Osteocyte (in vitro differentiated cells): ENCODE measurements at regions not wholly inside any gene's neighbourhood (a gene's known extent, or its start where the extent isn't known, plus 50 kb on each side); places are given as distances from the start of the nearest gene placed in this dataset.

ENCODE experiments used
- DNase-seq: peaks from one replicate; pipeline ENCODE4 v3.0.0; 2021; ENCODE audit warnings: mixed read lengths; ENCODE audit not compliant: unreplicated experiment; ENCODE audit errors: extremely low spot score
- H3K27ac Mint-ChIP-seq: one replicate; pipeline ENCODE4 v1.8.0; 2021; ENCODE audit warnings: mild to moderate bottlenecking, mixed read lengths; ENCODE audit not compliant: unreplicated experiment
- H3K27me3 Mint-ChIP-seq: one replicate; pipeline ENCODE4 v1.8.0; 2021; ENCODE audit warnings: mixed read lengths; ENCODE audit not compliant: unreplicated experiment
- H3K36me3 Mint-ChIP-seq: one replicate; pipeline ENCODE4 v1.8.0; 2021; ENCODE audit warnings: mixed read lengths; ENCODE audit not compliant: unreplicated experiment
- H3K4me1 Mint-ChIP-seq: one replicate; pipeline ENCODE4 v1.8.0; 2021; ENCODE audit warnings: mixed read lengths; ENCODE audit not compliant: unreplicated experiment
- H3K4me3 Mint-ChIP-seq: one replicate; pipeline ENCODE4 v1.8.0; 2021; ENCODE audit warnings: mild to moderate bottlenecking, moderate library complexity, mixed read lengths; ENCODE audit not compliant: unreplicated experiment
- H3K9me3 Mint-ChIP-seq: one replicate; pipeline ENCODE4 v1.8.0; 2021; ENCODE audit warnings: mixed read lengths; ENCODE audit not compliant: unreplicated experiment
- CTCF ChIP-seq: fragments of 200-600 bp; sonication (generic); IDR thresholded peaks from 2 replicates; pipeline ENCODE4 v1.5.0; 2021; ENCODE audit warnings: antibody characterized with exemption, mild to moderate bottlenecking, moderate library complexity

- TF ChIP-seq CTCF = no peak
- Mint-ChIP-seq H3K27me3 (no peaks in the 10 kb centered on the region), H3K27ac (peak overlapping the region; percentile 66), H3K9me3 (no peaks in the 10 kb centered on the region), H3K4me3 (peak overlapping the region; percentile 19), H3K36me3 (no peaks in the 10 kb centered on the region), H3K4me1 (peaks cover 53% of the 10 kb centered on the region)
- no peak for DNase-seq
Measured at GRCh38 chr12:86727160-86727559, 471.0 kb upstream of the MGAT4C start.

- Mint-ChIP-seq H3K4me3 (no peak overlapping the region), H3K36me3 (no peaks in the 10 kb centered on the region), H3K27ac (peak overlapping the region; percentile 42), H3K9me3 (peaks cover 6% of the 10 kb centered on the region), H3K27me3 (no peaks in the 10 kb centered on the region), H3K4me1 (peaks cover 50% of the 10 kb centered on the region)
- no peak for DNase-seq
- TF ChIP-seq CTCF = no peak
Measured at GRCh38 chr12:86724716-86725115, 468.5 kb upstream of the MGAT4C start.

GRCh38 chr12:86723326-86723725 lies 467.1 kb upstream of the MGAT4C start:
- no peak for TF ChIP-seq CTCF
- Mint-ChIP-seq H3K4me1 (peaks cover 43% of the 10 kb centered on the region), H3K27me3 (no peaks in the 10 kb centered on the region), H3K9me3 (peaks cover 9% of the 10 kb centered on the region), H3K4me3 (no peak overlapping the region), H3K36me3 (no peaks in the 10 kb centered on the region), H3K27ac (no peak overlapping the region)
- no peak for DNase-seq

- H3K4me3 Mint-ChIP-seq = no peak overlapping the region
- TF ChIP-seq CTCF = peak; percentile 24
- no peaks in the 10 kb centered on the region for H3K27me3 Mint-ChIP-seq
- no peak overlapping the region for H3K27ac Mint-ChIP-seq
- DNase-seq = no peak
- H3K9me3 Mint-ChIP-seq = peaks cover 9% of the 10 kb centered on the region
- H3K4me1 Mint-ChIP-seq = peaks cover 32% of the 10 kb centered on the region
- no peaks in the 10 kb centered on the region for H3K36me3 Mint-ChIP-seq
Measured at GRCh38 chr12:86721713-86722397, 465.7 kb upstream of the MGAT4C start.

GRCh38 chr12:86719381-86719780 lies 463.2 kb upstream of the MGAT4C start:
- no peaks in the 10 kb centered on the region for H3K36me3 Mint-ChIP-seq
- peaks cover 9% of the 10 kb centered on the region for H3K9me3 Mint-ChIP-seq
- no peaks in the 10 kb centered on the region for H3K27me3 Mint-ChIP-seq
- TF ChIP-seq CTCF = no peak
- H3K27ac Mint-ChIP-seq = no peak overlapping the region
- DNase-seq = no peak
- H3K4me3 Mint-ChIP-seq = no peak overlapping the region
- H3K4me1 Mint-ChIP-seq = peaks cover 14% of the 10 kb centered on the region
